ENCODE measurements at regions not wholly inside any gene's neighbourhood (a gene's known extent, or its start where the extent isn't known, plus 50 kb on each side); places are given as distances from the start of the nearest gene placed in this dataset.

- DNase-seq: no peak
Measured at GRCh38 chr2:4828682-4829374, 863.4 kb upstream of the SOX11 start.

DNA sequence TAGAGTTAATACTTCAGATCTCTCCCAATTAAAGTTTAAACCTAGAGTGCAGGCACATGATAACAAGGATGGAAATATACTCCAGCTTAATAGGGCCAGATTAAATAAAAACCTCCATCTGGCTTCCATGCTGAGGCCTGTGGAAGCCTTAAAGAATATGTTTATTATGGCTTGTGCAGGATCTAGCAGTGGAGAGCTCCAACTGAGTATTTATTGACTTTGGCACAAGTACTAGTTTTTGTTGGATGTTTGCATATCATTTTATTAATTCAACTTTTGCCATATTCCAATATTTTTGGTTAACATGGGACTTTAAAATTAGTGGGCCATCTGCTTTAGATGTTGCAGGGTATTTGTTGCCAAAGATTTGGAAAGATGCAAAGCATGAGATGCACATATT lies 860.4 kb upstream of the SOX11 start:
- no peak for DNase-seq

DNA sequence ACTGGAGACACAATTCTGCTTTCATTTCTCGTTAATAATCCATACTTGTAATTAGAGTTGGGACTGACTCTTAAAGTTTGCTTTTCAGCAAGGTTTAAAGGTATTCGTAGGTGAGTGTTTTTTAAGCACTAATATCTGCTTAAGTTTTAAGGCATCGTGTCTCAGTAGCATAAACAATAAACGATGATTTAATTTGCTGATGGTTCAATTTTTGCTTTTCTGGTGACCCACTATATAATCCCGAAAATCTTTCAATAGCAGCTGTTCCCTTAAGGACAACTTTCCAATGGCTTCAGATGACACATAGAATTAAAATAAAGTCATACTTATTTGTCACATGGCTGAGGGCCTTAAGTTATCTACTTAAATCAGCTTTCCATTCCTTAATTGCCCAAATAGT lies 859.5 kb upstream of the SOX11 start:
- DNase-seq: no peak

DNA sequence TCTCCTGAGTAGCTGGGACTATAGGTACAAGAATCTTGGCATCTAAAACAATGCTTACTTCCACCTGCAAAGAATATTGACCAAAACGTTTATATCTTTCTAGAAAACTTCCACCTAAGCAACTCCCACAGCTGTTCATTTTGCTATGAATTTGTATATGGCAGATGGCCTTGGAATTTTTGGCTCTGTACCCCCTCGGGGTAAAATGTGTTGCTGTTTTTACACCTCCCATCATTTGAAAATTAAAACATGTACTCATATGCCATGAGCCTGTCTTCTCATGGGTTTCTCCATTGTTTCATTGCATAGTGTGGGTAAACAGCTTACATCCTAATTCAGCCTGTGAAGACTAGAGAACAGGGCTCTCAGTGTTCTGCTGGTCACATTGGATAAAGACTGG lies 853.6 kb upstream of the SOX11 start:
- no peak for DNase-seq

- DNase-seq: no peak
Measured at GRCh38 chr2:4840791-4841190, 851.4 kb upstream of the SOX11 start.

GRCh38 chr2:4844881-4845280 lies 847.3 kb upstream of the SOX11 start:
- no peak for DNase-seq

DNA sequence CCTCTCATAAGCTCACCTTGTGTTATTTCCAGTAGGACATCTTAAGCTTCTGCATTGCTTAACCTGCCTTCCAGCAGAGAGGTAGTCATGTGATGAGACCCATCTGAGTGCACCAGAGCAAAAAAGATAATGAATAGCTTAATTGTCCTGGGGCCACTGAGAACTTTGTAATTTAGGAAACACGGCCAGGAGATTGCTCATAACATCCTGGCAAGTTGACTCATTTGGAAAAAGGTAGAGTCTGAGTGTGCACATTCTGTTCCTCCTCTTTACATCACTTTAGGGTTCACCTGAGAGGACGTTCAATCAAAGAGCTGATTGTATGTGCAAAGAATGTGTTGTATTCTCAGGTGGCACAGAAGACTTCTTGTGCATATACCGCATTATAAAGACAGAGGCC lies 830.2 kb upstream of the SOX11 start:
- DNase-seq: no peak

DNA sequence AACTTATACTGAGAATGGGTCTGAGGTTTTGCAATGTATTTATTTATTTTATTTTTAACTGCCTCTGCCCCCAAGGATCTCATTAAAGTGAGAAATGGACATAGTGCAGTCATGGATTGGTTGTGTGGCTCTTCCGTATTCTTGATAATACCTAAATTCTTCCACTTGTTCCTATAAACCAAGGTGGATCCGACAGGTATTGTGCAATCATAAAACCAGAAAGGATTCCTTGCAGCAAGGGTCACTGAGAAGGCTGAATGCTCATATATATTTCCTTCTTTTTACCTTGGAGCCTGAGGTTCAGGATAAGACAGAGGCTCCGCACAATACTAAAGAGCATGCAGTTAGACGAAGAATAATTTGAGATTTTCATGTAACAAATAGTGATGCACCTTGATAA lies 826.0 kb upstream of the SOX11 start:
- DNase-seq: no peak

DNA sequence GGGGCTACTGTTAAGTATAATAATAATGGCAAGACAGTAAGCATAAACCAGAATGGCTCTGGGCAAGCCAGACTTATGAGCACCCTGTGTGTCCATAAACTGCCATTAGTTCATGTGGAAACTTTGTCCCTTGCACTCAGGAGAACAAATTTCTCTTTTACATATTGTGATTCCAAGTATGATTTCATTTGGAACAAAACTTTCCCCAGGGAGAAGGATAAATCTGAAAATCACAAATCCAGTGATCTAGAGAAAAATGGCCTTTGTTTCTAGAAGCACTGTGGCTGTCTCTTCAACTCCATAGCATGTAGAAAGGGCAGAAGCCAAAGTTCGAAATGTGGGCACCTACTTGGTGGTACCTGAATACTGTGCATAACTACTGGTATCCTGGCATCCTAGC lies 823.7 kb upstream of the SOX11 start:
- DNase-seq: no peak

- no peak for DNase-seq
Measured at GRCh38 chr2:4869154-4869553, 823.0 kb upstream of the SOX11 start.

DNA sequence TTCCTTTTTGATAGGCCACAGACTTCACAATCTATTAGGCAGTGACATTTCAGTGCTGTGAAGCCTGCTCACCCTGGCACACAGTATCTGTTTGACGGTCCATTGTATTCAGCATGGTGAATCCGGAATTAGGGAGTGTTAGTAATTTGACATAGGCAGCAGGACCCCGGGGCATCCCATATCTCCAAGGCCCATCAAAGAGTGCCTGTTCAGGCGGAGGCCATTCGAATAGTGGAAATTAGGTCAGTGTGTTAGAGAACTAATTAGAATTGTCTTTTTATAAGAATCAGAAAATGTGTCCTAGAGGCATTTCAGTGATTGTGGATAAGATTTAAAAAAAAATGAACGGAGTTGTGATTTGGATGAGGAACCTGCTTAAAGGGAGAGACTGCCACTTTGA lies 818.8 kb upstream of the SOX11 start:
- DNase-seq: no peak

DNA sequence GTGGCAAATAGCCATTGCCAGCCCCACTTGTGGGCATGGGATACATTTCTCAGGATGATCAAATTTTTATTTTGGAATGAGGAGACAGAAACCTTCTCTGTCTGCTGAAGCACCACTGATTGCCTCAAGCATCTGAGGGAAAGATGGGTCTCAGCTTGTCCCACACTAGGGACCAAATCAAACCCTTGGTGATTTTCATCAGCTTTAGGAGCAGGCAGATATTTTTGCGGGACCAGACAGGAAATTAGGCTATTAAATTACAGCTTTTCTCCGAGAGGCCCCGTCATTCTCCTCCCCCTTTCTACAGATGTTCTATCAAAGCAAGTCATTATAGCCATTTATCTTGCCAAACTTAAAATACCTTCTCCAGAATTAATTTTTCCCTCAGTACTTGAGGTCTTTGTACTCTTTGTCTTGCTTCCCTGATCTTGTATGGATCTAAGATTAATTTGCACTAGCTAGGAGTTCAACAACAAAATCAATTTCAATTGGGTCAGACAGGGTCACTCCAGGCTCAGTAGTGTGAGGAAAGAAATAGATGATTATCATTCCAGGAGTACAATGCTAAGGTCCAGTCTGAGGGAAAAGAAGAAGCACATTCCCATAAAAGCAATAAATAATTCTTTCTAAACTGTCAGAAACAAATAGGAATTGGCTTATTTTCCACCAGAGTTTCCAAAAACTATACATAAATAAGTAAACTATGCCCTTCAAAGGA lies 818.1 kb upstream of the SOX11 start:
- DNase-seq: no peak

GRCh38 chr2:4882421-4882820 lies 809.8 kb upstream of the SOX11 start:
- DNase-seq: no peak

DNA sequence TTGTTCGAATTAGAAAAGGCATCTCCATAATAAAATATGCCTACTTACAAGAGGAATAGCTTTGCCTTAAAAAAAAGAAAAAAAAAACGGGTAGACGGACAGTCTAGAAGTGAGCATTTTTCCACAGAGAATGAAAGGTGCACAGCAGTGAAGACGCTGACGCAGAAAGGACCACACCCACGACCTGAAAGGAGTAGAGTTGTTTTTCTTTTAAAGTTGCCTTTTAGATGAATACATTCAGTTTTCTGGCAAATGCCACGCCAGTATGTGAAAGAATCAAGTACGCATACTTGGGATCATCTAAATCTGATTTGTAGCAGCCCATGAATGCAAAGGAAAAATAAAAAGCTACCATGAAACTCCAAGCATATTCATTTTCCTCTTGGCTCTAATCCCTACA lies 809.2 kb upstream of the SOX11 start:
- DNase-seq: no peak

DNA sequence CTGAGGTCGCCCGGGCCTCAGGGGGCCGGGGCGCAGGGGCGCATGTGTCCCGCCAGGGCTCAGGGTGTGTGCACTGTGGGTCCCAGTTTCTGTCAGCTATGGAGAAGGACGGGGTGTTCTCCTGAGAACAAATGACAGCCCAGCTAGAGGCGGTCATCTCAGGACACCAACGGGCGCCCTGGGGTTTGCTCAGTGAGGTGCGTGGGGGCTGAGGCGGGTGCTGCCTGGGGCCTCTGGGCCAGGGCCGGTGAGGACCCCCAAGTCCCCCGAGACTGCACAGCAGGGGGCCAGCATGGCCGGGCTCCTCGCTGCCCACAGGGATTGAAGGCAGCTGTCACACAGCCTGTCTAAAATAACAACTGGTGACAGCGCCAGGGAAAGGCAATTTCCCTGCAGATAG lies 808.8 kb upstream of the SOX11 start:
- no peak for DNase-seq

- no peak for DNase-seq
Measured at GRCh38 chr2:4884117-4884571, 808.0 kb upstream of the SOX11 start.

GRCh38 chr2:4891394-4891793 lies 800.8 kb upstream of the SOX11 start:
- DNase-seq: no peak

GRCh38 chr2:4895371-4895770 lies 796.8 kb upstream of the SOX11 start:
- no peak for DNase-seq

DNA sequence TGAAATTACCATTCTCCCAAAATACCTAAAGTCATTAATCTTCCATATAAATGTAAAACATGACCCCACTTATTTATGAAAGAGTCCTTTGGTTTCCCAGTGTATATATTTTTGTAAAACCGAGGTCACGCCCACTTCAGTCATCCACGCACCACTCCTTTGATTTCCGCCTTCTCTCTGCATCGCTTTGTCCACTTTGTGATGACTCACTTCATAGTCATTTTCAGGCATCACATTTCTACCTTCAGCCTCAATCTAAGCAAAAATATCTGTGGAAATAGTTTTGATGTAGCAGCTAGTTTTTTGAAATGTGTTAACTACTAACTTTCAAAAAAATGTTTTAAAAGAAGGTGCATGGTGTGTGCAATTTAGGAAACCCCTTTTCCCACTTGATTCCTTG lies 793.5 kb upstream of the SOX11 start:
- no peak for DNase-seq

GRCh38 chr2:4900242-4900641 lies 791.9 kb upstream of the SOX11 start:
- no peak for DNase-seq

- DNase-seq: no peak
Measured at GRCh38 chr2:4900861-4901770, 791.1 kb upstream of the SOX11 start.

DNA sequence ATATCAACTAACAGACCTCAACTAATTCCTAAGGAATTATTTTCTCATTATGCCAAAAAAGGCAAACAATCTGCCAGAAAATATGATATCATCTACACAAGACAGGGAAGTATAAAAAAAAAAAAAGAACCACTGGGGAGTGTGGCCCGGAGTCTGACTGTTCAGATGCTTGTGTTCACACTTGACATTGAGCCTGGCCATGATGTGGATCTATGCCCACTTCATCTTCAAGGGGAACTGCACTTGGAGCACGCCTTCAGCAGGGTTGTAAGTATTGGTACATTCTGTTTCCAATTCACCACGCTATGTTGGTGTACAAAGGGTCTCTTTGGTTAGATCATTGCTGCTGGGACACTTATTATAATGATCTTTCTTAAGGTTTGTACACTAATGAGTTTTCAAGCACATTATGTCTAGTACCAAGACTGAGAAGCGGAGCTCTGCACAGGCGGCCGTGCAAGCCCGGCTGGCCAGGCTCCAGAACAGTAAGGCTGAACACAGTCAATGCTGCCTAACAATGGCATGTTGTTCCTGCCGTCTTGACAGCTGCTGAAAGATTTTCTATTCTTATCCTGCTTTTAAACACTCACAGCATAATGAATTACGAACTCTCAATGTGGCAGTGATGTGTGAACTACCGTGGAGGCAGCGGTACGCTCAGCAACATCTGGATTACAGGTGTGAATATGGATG lies 788.4 kb upstream of the SOX11 start:
- DNase-seq: peak in 13 of 51 donors; percentile 1 to 29 (median 12)

All from hypothalamus (tissue), 51 donors.